ENCODE measurements at regions not wholly inside any gene's neighbourhood (a gene's known extent, or its start where the extent isn't known, plus 50 kb on each side); places are given as distances from the start of the nearest gene placed in this dataset.

- DNase-seq = no peak
Observed at GRCh38 chr4:34572026-34572425, 1672.3 kb downstream of the ARAP2 start.

GRCh38 chr4:34615315-34615714, 1629.0 kb downstream of the ARAP2 start:
- DNase-seq = no peak

GRCh38 chr4:34619531-34620162, 1624.7 kb downstream of the ARAP2 start:
- no peak for DNase-seq

GRCh38 chr4:34628471-34628870, 1615.8 kb downstream of the ARAP2 start:
- no peak for DNase-seq

GRCh38 chr4:34629451-34629850, 1614.9 kb downstream of the ARAP2 start:
- DNase-seq = no peak

- DNase-seq = no peak
Observed at GRCh38 chr4:34633241-34633640, 1611.1 kb downstream of the ARAP2 start.

GRCh38 chr4:34636623-34637022, 1607.7 kb downstream of the ARAP2 start:
- no peak for DNase-seq

- DNase-seq = no peak
Observed at GRCh38 chr4:34643476-34643875, 1600.8 kb downstream of the ARAP2 start.

- no peak for DNase-seq
Observed at GRCh38 chr4:34644579-34645115, 1599.7 kb downstream of the ARAP2 start.

GRCh38 chr4:34649716-34650115, 1594.6 kb downstream of the ARAP2 start:
- DNase-seq = no peak

- DNase-seq = no peak
Observed at GRCh38 chr4:34664051-34664450, 1580.3 kb downstream of the ARAP2 start.

GRCh38 chr4:34676400-34676799, 1567.9 kb downstream of the ARAP2 start:
- no peak for DNase-seq

- DNase-seq = no peak
Observed at GRCh38 chr4:34678431-34678830, 1565.9 kb downstream of the ARAP2 start.

GRCh38 chr4:34679228-34679627, 1565.1 kb downstream of the ARAP2 start:
- no peak for DNase-seq

GRCh38 chr4:34709564-34709963, 1534.8 kb downstream of the ARAP2 start:
- no peak for DNase-seq

- no peak for DNase-seq
Observed at GRCh38 chr4:34718576-34719245, 1525.6 kb downstream of the ARAP2 start.

GRCh38 chr4:34720571-34720970, 1523.7 kb downstream of the ARAP2 start:
- DNase-seq = peak; percentile 34

GRCh38 chr4:34721835-34722234, 1522.5 kb downstream of the ARAP2 start:
- DNase-seq = no peak

GRCh38 chr4:34723605-34724004, 1520.7 kb downstream of the ARAP2 start:
- no peak for DNase-seq

GRCh38 chr4:34724491-34724890, 1519.8 kb downstream of the ARAP2 start:
- no peak for DNase-seq

GRCh38 chr4:34731070-34731469, 1513.2 kb downstream of the ARAP2 start:
- DNase-seq = no peak

GRCh38 chr4:34732176-34732950, 1512.0 kb downstream of the ARAP2 start:
- DNase-seq = no peak

- DNase-seq = no peak
Observed at GRCh38 chr4:34733185-34733941, 1511.0 kb downstream of the ARAP2 start.
